ENCODE measurements at regions not wholly inside any gene's neighbourhood (a gene's known extent, or its start where the extent isn't known, plus 50 kb on each side); places are given as distances from the start of the nearest gene placed in this dataset.

GRCh38 chr7:136348542-136349192, 371.5 kb upstream of the MTPN start:
- TF ChIP-seq, protein P1, sequence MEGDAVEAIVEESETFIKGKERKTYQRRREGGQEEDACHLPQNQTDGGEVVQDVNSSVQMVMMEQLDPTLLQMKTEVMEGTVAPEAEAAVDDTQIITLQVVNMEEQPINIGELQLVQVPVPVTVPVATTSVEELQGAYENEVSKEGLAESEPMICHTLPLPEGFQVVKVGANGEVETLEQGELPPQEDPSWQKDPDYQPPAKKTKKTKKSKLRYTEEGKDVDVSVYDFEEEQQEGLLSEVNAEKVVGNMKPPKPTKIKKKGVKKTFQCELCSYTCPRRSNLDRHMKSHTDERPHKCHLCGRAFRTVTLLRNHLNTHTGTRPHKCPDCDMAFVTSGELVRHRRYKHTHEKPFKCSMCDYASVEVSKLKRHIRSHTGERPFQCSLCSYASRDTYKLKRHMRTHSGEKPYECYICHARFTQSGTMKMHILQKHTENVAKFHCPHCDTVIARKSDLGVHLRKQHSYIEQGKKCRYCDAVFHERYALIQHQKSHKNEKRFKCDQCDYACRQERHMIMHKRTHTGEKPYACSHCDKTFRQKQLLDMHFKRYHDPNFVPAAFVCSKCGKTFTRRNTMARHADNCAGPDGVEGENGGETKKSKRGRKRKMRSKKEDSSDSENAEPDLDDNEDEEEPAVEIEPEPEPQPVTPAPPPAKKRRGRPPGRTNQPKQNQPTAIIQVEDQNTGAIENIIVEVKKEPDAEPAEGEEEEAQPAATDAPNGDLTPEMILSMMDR (IDR thresholded peaks at IDR 0.05; ENCODE audit: low read depth, low read length), result no peak
- no peak for TF ChIP-seq POLR2A (IDR thresholded peaks at IDR 0.05; ENCODE audit: extremely low read depth, insufficient read length)

Data from NB4 (cell line).